Ishikawa (cell line): ENCODE measurements at regions not wholly inside any gene's neighbourhood (a gene's known extent, or its start where the extent isn't known, plus 50 kb on each side); places are given as distances from the start of the nearest gene placed in this dataset.

ENCODE experiments used
- CEBPB ChIP-seq: IDR thresholded peaks from 2 replicates; pipeline ENCODE4 v1.6.1; 2012
- CREB1 ChIP-seq: IDR thresholded peaks from 2 replicates; pipeline ENCODE4 v1.6.1; 2012; ENCODE audit warnings: low read depth
- EGR1 ChIP-seq: IDR thresholded peaks from 2 replicates; pipeline ENCODE4 v1.6.1; 2012
- EP300 ChIP-seq: IDR thresholded peaks from 2 replicates; pipeline ENCODE4 v1.6.1; 2012; ENCODE audit warnings: borderline replicate concordance
- FOXM1 ChIP-seq: IDR thresholded peaks from 2 replicates; pipeline ENCODE4 v1.6.1; 2012; ENCODE audit warnings: low read depth, borderline replicate concordance
- MAX ChIP-seq: IDR thresholded peaks from 2 replicates; pipeline ENCODE4 v1.6.1; 2012
- NFIC ChIP-seq: IDR thresholded peaks from 2 replicates; pipeline ENCODE4 v1.6.1; 2012
- RAD21 ChIP-seq: IDR thresholded peaks from 2 replicates; pipeline ENCODE4 v1.6.1; 2012; ENCODE audit warnings: low read depth
- REST ChIP-seq: IDR thresholded peaks from 2 replicates; pipeline ENCODE4 v1.6.1; 2012; ENCODE audit warnings: low read depth, mild to moderate bottlenecking
- TAF1 ChIP-seq: IDR thresholded peaks from 2 replicates; pipeline ENCODE4 v1.6.1; 2012; ENCODE audit warnings: low read depth, mild to moderate bottlenecking
- TCF12 ChIP-seq: IDR thresholded peaks from 2 replicates; pipeline ENCODE4 v1.6.1; 2012; ENCODE audit warnings: low read depth
- TEAD4 ChIP-seq: IDR thresholded peaks from 2 replicates; pipeline ENCODE4 v1.6.1; 2012
- USF1 ChIP-seq: IDR thresholded peaks from 2 replicates; pipeline ENCODE4 v1.6.1; 2012
- YY1 ChIP-seq: IDR thresholded peaks from 2 replicates; pipeline ENCODE4 v1.6.1; 2012; ENCODE audit warnings: low read depth
- ZBTB7A ChIP-seq: IDR thresholded peaks from 2 replicates; pipeline ENCODE4 v1.6.1; 2012; ENCODE audit warnings: low read depth

- TF ChIP-seq NFIC (no peak), TCF12 (no peak), USF1 (no peak), EGR1 (no peak), CEBPB (no peak), TEAD4 (no peak), FOXM1 (no peak)
These were observed 127.9 kb downstream of the NRN1 start for GRCh38 chr6:5878792-5879191.

- TF ChIP-seq FOXM1 (no peak), TCF12 (no peak), ZBTB7A (no peak), MAX (no peak), CEBPB (no peak), EP300 (no peak), REST (no peak), USF1 (no peak), NFIC (no peak), CREB1 (no peak), TEAD4 (no peak), RAD21 (no peak), TAF1 (no peak), EGR1 (no peak), YY1 (no peak)
These were observed 130.6 kb downstream of the NRN1 start for GRCh38 chr6:5876076-5876475.

GRCh38 chr6:5871296-5871695 lies 135.4 kb downstream of the NRN1 start:
- TF ChIP-seq MAX (no peak), FOXM1 (no peak), TEAD4 (no peak), EGR1 (no peak), USF1 (no peak), YY1 (no peak), REST (no peak)

- no peak for TF ChIP-seq ZBTB7A
- no peak for TF ChIP-seq CREB1
- TF ChIP-seq NFIC = no peak
- no peak for TF ChIP-seq USF1
These were observed 137.0 kb downstream of the NRN1 start for GRCh38 chr6:5869676-5870075.

- TF ChIP-seq YY1 (no peak), CEBPB (no peak), FOXM1 (no peak), EGR1 (no peak), RAD21 (no peak), ZBTB7A (no peak), REST (no peak), EP300 (no peak), NFIC (no peak)
These were observed 137.5 kb downstream of the NRN1 start for GRCh38 chr6:5869261-5869660.
